CD1c-positive myeloid dendritic cell (primary cell): ENCODE measurements at regions not wholly inside any gene's neighbourhood (a gene's known extent, or its start where the extent isn't known, plus 50 kb on each side); places are given as distances from the start of the nearest gene placed in this dataset.

Source experiments
- DNase-seq: peaks from one replicate; pipeline ENCODE4 v3.0.0-alpha.2; 2016; ENCODE audit errors: extremely low spot score

DNA sequence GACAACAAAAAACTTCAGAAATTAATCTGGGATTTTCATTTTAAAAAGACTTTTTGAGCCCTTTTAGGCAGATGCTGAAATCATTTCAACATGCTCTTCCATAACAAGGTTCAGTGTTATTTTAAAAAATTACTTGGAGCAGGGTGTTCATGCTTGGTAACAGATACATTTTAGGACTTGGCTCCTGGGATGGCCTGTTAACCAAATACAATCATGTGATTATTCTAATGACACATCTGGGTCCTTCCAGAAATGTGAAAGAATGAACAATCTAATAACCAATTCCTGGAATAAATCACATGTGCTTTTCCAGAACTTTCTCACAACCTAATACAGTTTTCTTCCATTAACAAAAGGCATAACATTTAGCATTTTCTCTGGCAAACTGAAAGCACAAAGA is 379.8 kb upstream of the RUNX1 start:
- DNase-seq, result no peak

DNA sequence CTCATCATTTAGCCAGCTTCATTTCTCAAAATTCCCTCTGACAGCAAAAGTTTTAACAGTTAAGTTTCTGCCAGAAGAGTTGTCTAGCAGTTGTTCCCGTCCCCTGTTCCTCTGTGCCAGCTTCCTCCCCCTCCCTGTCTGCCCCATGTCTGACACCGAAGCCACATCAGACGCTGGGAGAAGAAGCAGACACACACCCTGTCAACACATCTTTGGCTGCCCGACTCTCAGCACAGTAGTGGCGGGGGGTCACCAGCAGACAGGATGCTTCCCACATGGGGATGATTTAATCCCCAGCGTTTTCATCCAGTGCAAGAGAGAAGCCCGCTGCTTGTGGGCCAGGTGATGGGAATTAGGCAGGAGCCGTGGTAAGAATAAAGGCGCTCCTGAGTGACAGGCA is 379.4 kb upstream of the RUNX1 start:
- DNase-seq, result peak; percentile 8

GRCh38 chr21:35428001-35428320 is 378.9 kb upstream of the RUNX1 start:
- DNase-seq, result peak; percentile 10

GRCh38 chr21:35427320-35428000 is 378.4 kb upstream of the RUNX1 start:
- no peak for DNase-seq

DNA sequence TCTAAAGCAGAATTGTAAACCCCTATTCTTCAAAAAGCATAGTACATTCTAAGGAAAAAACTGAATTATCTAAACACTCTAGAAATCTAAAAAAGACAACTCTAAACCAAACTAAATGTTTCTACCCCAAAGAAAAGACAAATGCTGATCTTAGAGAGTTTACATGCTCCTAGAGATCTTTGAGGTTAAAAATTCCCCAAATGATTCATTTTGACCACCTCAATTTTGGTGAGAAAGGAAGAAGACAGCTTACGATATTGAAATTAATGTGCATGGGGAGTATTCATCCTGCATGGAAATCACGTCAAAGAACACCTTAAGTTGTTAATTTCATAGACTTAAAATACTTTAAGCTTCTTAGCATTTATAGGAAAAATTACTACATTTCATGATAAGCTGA is 377.8 kb upstream of the RUNX1 start:
- no peak for DNase-seq

GRCh38 chr21:35426469-35426868 is 377.4 kb upstream of the RUNX1 start:
- DNase-seq, result no peak

GRCh38 chr21:35424122-35424521 is 375.0 kb upstream of the RUNX1 start:
- DNase-seq, result no peak

DNA sequence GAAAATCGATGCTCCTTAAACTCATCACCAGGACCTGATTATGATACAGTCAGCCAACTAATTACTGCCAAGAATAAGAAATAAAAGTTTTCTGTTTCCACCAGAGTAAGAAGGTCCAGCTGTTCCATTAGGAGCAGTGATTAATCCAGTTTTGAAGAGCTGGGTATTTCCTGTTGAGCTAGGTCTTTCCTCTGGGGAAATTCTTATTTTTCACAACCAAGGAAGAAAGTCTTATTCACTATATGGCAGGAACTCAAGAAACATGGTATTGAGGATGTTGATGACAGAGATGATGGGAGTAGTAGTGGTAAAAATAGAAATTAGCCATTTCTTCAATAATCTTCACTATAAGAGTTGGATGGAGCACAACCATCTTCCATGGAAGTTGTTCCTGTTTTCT is 374.6 kb upstream of the RUNX1 start:
- no peak for DNase-seq

DNA sequence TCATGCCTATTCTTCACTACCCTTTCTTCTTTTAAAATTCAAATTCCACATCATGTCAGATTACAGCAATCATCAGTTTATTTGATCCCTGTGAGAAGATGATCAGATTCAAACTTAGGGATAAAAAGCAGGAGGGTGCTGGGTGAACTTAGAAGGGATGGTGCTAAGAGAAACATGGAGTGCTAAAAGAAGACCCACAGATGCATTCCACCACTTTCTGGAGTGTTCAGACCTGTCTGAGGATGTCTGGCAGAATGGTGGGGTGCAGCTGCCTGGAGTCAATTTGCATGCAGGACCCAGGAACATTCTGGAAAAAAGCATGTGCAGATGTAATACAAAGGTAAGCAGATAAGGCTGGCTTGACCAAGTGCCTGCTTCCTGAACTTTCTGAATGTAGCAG is 372.9 kb upstream of the RUNX1 start:
- no peak for DNase-seq

GRCh38 chr21:35421221-35421620 is 372.1 kb upstream of the RUNX1 start:
- peak; percentile 19 for DNase-seq

- DNase-seq, result peak; percentile 61
Measured at GRCh38 chr21:35420656-35421055, 371.6 kb upstream of the RUNX1 start.

DNA sequence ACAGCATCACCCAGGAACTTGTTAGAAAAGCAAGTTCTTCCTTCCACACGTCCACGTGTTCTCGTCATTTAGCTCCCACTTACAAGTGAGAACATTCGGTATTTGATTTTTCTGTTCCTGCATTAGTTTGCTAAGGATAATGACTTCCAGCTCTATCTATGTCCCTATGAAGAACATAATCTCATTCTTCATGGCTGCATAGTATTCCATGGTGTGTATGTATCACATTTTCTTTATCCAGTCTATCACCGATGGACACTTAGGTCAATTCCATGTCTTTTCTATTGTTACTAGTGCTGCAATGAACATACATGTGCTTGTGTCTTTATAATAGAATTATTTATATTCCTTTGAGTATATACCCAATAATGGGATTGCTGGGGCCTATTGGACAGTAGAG is 368.7 kb upstream of the RUNX1 start:
- DNase-seq, result no peak

DNA sequence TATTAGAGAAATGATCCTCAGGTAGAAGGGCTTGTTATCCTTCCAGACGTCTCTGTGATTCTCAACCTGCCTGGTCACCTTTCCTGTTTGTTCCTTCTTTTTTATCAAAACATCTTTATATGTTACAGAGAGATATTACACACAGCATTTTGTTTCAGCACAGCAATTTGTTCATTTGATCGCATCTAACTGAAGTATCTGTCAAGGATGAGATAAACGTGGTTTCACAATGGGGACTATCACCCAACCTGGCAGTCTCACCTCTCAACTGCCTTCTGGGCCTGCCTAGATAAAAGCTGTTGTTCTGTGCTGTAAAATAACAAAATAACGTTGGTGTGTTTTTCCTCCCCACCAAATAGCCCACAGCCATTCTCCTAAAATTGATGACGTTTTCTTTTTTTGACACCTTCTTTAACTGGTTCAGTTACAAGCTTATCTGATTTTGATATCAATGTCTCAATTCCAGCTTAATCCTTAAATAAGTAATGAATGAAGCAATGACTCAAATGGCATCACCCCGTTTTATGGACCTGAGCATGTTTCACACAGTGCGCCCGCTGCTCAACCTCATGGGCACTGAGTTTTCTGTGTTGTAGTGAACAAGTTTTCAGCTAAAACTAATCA is 367.9 kb upstream of the RUNX1 start:
- DNase-seq, result no peak

DNA sequence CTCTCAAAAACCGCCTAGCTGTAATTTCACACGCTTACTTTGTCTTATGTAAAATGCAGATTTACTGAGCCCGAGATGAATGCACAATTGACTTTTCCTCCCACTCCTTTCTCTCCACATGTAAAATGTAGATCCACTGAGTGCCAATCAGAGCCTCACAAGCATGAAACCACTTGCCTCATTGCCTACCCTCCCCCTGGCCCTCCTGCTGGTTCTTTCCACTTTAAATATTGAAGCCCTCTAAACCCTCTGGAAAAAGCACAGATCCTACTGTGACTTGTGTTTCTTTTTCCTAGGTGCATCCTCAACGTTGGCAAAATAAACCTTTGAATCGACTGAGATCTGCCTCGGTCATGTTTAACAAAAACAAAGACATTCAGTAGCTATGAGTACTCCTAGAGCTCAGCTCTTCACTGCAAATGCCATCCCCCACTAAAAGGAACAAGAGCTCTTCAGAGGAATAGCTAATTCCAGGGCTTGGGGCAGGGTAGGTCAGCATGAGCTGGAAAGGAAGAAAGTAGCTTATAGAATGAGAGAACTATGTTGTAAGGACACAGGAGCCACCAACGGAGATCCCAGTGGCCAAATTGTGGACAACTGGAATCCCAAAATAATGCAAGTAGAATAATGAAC is 365.5 kb upstream of the RUNX1 start:
- no peak for DNase-seq

- DNase-seq, result no peak
Measured at GRCh38 chr21:35414056-35414455, 365.0 kb upstream of the RUNX1 start.

DNA sequence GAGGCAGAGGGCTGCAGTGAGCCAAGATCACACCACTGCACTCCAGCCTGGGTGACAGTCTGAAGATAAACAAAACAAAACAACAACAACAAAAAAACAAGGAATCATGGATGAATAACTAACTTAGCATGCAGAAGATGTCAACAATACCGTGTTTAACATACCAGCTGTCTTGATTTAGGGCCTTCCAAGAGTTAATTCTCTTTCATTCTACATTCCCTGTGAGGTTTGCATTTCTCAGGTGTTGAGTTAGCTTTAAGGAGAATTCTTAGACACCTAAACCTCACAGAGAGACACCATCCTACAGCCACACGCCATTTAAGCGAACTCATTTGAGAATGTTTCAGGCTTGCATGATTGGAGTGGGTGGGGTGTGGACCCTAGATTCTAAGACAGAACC is 363.1 kb upstream of the RUNX1 start:
- no peak for DNase-seq

- no peak for DNase-seq
Measured at GRCh38 chr21:35411434-35411833, 362.3 kb upstream of the RUNX1 start.

DNA sequence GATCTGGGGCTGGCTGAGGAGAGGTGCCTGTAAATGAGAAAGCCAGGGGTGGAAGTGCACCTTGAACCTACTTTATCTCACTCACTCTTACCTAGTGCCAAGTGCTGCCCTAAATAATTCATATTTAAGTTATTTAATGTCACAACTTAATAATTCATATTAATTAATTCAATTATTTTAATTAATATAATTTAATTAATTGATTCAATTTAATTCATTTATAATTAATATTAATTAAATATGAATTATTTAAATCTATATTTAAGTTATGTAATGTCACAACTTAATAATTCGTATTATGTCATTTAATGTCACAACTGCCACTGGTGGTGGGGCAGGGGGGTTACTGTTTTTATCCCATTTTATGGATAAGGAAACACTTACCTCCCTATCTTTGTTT is 361.6 kb upstream of the RUNX1 start:
- DNase-seq, result no peak

GRCh38 chr21:35410123-35410522 is 361.0 kb upstream of the RUNX1 start:
- DNase-seq, result no peak

DNA sequence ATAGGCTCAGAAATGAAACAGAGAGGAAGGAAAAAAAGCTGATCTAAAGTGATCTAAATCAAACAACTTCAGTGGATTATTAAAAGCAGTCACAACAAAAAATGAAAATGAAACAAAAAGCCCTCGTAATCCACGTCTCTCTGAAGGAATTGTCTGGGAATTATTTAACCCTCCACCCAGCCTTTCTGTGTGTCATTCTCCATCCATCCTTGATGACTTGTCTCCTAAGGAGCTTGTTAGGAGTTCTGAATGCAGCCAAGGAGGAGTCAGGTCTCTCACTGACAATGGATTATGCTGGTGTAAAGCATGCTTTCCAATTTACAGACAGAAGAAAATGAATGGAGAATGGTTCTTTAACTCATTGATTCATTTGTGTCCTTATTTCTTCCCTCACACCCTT is 359.3 kb upstream of the RUNX1 start:
- DNase-seq, result no peak

DNA sequence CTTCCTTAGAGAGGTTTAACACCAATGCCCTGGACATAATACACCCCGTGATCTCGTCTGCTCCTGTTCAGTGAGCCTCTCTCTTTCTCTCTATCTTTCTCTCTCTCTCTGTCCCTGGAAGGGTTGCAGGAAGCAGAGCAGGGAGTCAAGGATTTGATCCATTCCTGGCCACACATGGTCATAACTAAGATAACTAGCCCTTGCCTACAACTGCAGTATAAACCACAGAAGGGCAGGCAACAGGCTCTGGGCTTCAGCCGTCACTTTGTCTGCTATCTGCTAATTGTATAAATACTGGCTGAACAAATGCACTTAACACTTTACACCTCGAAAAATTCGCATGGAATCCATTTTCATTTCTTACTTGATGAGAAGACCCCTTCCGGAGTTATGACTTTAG is 357.5 kb upstream of the RUNX1 start:
- no peak for DNase-seq

DNA sequence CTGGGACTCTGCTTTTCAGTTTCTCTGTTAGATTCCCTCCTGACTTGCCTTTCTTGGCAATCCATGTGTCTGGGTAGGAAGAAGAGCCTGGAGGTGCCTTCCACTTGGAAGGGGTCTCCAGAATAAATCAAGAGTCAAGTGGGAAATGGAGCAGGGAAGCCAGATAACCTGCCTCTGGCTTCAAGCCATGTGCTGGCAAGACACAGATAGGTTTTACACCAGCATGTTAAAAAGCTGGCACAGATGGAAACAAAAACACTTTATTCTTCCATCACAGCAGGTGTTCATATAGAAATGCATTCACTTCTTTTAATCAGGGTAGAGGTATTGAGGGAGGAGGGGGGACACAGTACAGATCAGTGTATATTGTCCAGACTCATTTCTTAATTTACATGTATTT is 356.9 kb upstream of the RUNX1 start:
- no peak for DNase-seq

DNA sequence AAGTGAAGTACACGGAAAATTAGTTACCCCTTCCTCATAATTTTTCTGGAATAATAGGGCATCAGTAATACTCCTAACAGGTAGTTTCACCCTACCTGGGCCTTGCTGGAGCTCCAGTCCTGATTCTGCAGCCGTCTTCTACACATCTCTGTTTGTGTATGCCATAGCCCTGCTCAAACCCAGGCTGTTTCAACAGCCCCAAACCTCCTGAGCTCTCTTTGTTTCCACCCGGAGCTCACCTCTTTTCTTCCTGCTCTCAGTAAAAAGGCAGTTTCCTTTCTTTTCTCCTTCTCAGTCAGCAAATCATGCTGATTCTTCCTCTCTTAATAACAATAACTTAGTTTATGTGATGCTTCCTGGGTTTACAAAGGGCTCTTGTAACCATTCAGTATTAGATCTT is 355.1 kb upstream of the RUNX1 start:
- no peak for DNase-seq

- no peak for DNase-seq
Measured at GRCh38 chr21:35402061-35402460, 353.0 kb upstream of the RUNX1 start.
